CD4-positive, alpha-beta T cell treated with Interleukin-15 for 1 hour (primary cell): ENCODE measurements at regions not wholly inside any gene's neighbourhood (a gene's known extent, or its start where the extent isn't known, plus 50 kb on each side); places are given as distances from the start of the nearest gene placed in this dataset.
"Not testable (repeated sequence)": the region's sequence is repeated elsewhere in the genome, so short reads cannot be mapped to it uniquely, and the experiment has no call there.

Source experiments
- DNase-seq: peaks from one replicate; pipeline ENCODE4 v3.0.0-alpha.2; 2020

GRCh38 chr2:20130160-20130560 lies 78.7 kb upstream of the LAPTM4A start:
- DNase-seq, result no peak

DNA sequence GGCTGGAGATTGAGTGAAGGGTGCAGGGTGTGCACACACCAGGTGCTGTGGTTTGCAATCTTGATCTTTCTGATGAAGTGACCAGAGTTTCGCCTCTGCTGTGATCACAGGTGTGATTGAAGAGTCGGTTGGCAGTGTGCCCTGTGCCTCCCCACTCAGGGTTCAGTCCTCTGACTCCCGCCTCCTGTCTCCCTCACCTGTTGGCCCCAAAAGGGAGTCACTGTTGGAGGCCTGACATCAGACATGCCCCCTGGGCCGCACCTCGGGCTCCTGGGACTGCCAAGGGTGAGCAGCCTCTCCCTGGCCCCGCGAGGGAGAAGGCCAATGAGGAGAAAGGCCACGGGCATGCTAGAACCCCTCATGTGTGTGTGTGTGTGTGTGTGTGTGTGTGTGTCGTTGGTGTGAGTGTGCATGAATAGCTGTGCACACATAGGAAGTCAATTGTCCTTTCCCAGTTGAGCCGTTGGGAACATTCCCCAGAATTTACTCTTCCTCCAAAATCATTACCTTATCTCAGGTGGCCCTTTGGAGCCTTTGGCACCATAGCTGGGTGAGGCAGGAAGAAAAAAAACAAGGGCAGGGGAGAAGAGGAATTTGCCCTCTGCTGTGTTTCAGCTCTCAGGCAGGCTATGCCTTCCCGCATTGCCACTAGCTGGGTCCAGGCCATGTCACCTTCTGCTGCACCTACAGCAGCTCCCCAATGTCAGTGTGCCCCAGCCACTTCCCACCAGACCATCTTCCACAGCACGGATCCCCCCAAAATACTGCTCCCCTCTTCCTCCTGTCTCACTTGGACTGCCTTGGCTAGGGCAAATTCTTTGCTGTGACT lies 78.1 kb upstream of the LAPTM4A start:
- DNase-seq, result no peak

DNA sequence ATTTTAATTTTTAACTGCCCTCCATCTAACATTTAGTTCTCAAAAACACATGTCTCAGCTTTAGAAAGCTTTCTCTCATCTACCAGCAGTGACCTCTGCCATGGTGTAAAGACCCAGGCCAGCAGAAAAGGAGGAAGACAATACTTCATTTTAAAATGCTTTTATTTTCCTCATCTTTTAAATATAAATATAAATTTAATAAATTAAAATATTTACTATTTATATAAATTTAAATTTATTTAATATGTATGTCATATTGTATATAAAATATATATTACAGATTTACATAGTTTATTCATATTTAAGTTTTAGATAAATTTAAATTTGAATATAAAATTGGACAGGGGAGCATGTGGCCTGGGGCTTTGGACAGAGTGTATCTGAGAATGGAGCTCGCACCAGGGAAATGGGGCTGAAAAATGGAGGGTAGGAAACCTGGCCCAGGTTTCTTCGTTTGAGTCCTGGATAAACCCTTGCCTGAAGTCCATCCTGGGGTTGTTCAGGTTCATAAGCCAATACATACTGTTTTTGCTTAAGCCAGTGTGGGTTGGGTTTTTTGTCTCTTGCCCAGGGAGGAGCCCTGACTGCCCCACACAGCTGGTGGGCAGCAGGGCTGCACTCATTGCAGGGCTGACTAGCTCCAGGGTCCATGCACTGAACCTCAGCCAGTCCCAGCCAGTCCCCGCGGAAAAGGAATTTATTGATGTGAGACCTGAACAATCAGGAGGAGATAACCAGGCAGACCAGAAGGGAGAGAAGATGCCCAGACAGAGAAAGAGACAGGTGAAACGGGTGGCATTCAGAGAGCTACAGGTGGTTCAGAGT lies 77.3 kb upstream of the LAPTM4A start:
- DNase-seq, result no peak

DNA sequence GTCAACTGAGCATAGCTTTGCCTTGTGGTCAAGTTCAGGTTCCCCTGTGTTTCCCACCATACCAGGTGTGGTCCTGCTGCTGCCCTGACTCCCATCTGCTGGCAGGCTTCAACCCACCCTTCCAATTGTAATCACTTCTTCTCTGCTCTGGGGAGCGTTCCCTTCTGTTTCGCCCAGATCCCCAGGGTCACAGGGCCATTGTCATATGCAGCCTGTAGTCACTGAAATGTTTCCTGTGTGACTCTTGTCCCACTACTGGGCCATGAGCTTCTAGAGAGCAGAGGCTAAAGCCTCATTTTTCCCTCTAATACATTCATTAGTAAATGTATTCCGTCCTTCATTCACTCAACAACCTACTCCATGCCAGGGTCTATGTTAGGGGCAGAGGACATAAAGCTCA lies 75.0 kb upstream of the LAPTM4A start:
- DNase-seq, result no peak

GRCh38 chr2:20126040-20126439 lies 74.6 kb upstream of the LAPTM4A start:
- no peak for DNase-seq

DNA sequence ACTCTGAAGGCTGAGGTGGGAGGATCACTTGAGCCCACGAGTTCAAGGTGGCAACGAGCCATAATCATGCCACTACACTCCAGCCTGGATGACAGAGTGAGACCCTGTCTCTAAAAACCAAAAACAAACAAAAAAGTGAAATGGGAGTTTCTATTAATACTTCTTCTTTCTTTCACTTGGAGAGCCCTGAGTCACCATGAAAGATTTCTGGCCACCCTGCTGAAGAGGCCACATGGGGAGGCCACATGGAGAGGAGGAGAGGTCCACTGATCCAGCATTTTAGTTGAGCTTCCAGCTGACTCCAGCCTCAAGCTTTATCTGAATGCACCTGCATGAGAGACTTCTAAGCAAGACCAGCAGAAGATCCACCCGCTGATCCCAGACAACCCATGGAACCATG lies 74.2 kb upstream of the LAPTM4A start:
- no peak for DNase-seq

GRCh38 chr2:20125164-20125563 lies 73.7 kb upstream of the LAPTM4A start:
- DNase-seq, result no peak

DNA sequence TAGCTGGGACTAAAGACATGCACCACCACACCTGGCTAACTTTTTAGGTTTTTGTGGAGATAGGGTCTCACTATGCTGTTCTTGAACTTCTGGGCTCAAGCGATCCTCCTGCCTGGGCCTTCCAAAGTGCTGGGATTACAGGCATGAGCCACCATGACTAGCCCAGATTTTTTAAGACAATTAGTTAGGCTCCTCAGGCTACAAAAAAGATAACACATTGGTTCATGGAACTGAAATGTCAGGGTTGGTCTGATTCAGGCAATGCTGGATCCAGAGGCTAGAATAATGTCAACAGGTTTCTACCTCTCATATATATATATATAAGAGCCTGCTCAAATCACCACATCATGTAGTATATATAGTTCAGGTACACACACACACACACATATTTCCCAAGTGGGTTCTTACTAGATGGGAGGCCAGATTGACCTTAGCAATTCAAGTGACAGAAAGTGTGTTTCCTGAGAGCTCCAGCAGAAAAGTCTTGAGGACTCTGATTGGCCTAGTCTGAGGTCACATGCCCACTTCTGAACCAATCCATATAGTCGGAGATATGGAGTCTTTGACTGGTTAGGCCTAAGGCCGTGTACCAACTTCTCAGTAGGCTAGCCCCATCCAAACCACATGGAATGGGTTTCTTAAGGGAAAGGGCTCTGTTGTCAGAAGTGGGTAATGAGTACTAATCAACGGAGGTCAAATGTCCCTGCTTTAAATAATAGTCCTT lies 72.6 kb upstream of the LAPTM4A start:
- no peak for DNase-seq

- no peak for DNase-seq
These were observed 71.4 kb upstream of the LAPTM4A start for GRCh38 chr2:20122864-20123263.

GRCh38 chr2:20120569-20121416 lies 69.4 kb upstream of the LAPTM4A start:
- DNase-seq, result no peak

GRCh38 chr2:20118051-20118450 lies 66.6 kb upstream of the LAPTM4A start:
- DNase-seq, result no peak

- no peak for DNase-seq
These were observed 64.5 kb upstream of the LAPTM4A start for GRCh38 chr2:20115902-20116301.

GRCh38 chr2:20115374-20115773 lies 63.9 kb upstream of the LAPTM4A start:
- DNase-seq, result no peak

DNA sequence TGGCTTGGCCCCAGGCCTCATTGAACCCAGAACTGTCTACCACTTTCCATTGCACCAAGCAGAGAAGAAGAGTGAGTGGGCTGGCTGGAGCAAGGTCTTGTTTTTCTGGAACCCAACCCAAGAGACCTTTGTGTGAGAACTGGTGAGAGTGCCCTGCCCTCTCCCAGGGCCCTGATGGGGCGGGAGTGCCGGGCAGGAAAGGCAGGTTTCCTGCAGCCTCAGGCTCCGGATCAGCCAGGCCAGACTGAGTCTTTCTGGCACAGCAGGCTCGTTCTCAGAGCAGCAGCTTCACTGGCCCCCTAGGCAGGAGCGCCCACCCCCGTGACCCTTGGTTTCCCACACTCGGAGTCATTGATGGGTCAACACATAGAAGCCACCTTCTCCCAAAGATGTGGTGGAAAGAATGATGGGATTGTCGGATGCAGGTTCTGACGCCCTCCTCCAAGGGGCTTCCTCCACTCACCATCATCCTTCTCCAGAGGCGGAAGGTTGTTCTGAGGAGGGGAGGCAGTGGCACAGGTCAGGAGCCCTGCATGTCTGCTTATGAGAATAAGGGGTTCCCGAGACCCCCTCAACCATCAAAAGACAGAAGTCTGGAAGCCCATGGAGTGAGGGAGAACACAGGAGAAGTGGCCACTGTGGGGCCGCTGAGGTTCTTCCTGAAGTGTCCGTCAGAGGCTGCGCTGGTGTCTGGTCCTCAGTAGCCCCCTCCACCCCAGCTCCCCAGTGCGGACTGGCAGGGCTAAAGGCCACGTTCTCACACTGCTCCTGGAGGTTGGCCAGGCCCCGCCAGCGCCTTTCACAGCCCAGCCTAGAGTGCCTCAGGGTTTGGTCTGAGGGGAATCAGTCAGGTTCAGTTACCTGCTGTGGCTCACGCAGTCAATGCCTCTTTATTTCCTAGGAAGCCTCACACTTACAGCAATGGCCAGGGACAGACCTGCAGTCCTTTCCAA lies 62.8 kb upstream of the LAPTM4A start:
- no peak for DNase-seq

DNA sequence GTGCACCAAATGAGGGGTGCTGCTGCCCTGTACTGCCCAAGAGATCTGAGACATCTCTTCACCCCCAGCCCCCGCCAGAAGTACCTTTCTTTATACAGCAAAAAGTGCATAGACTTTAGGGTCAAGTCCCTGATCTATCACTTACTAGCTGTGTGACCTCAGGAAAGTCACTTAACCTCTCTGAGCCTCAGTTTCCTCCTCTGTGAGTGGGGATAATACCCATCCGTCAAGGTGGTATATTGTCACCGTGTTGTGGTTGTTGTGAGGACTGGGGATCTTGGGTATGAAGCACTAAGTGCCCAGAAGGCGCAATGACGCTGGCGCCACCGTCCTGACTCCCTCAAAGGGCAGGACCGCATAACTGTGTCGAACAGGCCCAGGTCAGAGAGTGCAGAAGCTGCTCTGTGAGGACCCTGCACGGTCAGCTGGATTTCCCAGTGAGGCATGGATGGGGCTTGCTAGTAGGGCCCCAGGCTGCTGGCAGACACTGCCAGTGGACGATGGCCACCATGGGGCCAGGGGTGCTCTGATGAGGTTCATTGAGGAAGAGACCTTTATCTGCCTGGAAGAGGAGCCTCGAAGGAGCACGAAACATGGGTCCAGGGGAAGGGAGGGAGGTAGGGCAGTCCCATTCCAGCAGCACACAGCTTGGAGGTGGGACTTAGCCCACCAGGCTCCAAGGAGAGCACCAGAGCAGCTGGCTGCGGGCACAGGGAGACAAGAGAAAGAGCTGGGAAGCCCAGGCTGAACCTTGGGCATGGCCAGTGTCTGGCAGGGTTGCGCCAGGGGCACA lies 61.8 kb upstream of the LAPTM4A start:
- DNase-seq, result no peak

DNA sequence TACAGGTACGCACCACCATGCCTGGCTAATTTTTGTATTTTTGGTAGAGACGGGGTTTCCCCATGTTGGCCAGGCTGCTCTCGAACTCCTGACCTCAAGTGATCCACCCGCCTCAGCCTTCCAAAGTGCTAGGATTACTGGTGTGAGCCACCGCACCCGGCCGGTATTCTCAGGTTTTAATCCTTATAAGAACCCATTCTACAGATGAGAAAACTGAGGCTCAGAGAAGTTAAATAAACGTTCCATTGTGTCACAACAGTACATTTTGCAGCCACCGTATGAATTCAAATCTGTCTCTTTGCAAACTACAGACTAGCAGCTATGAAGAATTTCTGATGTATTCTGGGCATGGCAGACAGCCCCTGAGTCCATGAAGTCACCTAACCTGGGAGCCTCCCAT lies 60.9 kb upstream of the LAPTM4A start:
- DNase-seq, result not testable (repeated sequence)

DNA sequence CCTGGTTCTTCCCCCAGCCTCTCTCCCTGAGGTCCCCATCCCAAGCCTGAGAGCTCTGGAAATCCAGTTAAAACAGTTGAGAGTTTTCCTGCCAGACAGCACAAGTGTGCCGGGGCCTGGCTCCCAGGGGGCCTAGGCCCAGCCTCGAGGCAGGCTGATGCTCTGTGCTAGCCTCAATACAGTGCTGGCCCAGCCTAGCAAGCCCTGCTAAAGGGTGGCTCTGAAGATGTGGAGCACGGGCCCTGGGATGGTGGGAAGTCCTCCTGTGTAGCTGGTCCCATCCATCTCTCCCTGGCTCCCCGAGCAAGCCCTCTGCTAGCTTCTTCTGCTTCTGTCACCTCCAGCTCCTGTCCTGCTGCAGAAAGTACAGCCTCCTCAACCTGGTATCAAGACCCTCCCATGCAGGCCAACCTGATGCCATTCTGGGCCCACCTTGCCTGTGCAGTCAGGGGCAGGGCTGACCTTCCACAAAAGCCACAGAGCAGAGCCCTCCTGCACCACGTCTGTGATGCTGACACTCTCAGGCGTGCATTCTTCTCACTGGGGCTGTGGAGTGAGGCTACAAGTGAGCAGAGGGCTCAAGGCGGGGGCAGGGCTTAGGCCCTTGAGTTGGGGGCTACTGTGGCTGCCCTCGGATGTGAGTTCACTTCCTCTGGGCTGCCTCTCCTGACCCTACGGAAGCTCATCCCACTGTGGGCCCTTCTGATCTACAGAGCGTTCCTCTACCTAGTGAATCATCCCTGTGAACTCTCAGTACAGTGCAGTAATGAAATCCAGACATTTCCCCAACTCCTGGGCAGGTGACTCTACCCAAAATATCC lies 60.1 kb upstream of the LAPTM4A start:
- DNase-seq, result no peak

- no peak for DNase-seq
These were observed 59.4 kb upstream of the LAPTM4A start for GRCh38 chr2:20110876-20111275.

- DNase-seq, result no peak
These were observed 59.0 kb upstream of the LAPTM4A start for GRCh38 chr2:20110383-20110782.
